ENCODE measurements at regions not wholly inside any gene's neighbourhood (a gene's known extent, or its start where the extent isn't known, plus 50 kb on each side); places are given as distances from the start of the nearest gene placed in this dataset.
A peak's percentile ranks its signal among the peaks of the same experiment; 100 is the strongest.

DNA sequence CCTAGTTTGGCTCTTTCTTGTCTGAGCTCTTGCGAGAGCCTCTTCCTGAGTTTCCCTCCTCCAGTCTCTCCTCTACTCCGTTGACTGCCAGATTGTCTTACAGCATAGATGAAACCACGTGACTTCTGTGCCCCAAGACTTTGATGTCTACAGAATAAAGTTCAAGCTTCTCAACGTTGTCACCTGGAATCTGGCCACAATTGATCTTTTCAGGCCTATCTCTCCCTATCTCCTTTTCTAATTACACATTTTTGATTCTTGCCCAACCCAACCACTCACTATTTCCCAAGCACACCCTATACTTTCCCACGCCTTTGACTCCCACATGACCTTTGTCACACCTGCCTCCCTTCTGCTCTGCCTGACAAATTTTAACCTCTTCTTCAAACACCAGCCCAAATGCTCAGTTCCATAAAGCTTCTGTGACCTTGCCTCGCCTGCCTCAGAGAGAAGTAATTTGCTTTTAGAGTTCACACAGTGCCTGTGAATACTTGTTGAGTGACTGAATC lies 52.4 kb upstream of the PMFBP1 start:
- ATAC-seq, result no peak
- H3K4me3 ChIP-seq, result no peak overlapping the region

More for the DNA sequence above, 52.4 kb upstream of the PMFBP1 start:
- Histone ChIP-seq H4K20me1 (replicated peaks; ENCODE audit: control insufficient read depth, insufficient read depth, low read length) (no peaks in the 10 kb centered on the region; the same call in 1 of the 2 replicates), H3K36me3 (ENCODE audit: control insufficient read depth, insufficient read depth, low read length) (no peaks in the 10 kb centered on the region), H3K9me1 (ENCODE audit: control insufficient read depth, insufficient read depth, low read length) (no peaks in the 10 kb centered on the region), H3K27ac (ENCODE audit: extremely low read depth, low read depth, low read length) (no peak overlapping the region), H3K27me3 (ENCODE audit: control insufficient read depth in 2 of 2, insufficient read depth in 2 of 2, low read length in 2 of 2) (peaks cover 0 to 3% of the 10 kb centered on the region in 2 experiments; a peak in 2 of 5 replicates), H3K9ac (ENCODE audit: insufficient read depth in 1 of 2, low read depth in 2 of 2, low read length in 2 of 2) (no peak overlapping the region), H3K79me2 (ENCODE audit: control insufficient read depth, insufficient read depth, low read length) (no peaks in the 10 kb centered on the region), H2AFZ (ENCODE audit: low read depth, low read length) (no peak overlapping the region), H3K9me3 (replicated peaks; ENCODE audit: control insufficient read depth, insufficient read depth, low read depth, low read length) (no peaks in the 10 kb centered on the region), H3K4me1 (replicated peaks in 1 of 2; ENCODE audit: control insufficient read depth in 2 of 2, insufficient read depth in 2 of 2, low read length in 2 of 2) (no peaks in the 10 kb centered on the region), H3K4me2 (ENCODE audit: insufficient read depth, low read length) (no peak overlapping the region)
- ChIA-PET CTCF (ENCODE audit: low intra/inter-chr PET ratio) (no interaction called here), POLR2A (no interaction called here)
- 0% methylated on average over 6 of the region's 6 CpGs for WGBS (ENCODE audit: insufficient coverage, low coverage, missing lambda C conversion rate)
- in situ Hi-C loops (cut with MboI) (no loop called here), intact Hi-C loops (cut with micrococcal nuclease) (loop anchor here (10.0 kb wide), 1 partner anchor 90 kb away; no protein-coding TSS in a partner anchor)
- no peak for FAIRE-seq
- DNase-seq (ENCODE audit: extremely low read depth in 1 of 4, low spot score in 3 of 4), result no peak
- 0 out of 2 replicates have a peak, but pooled peaks have one; percentile 5 for TF ChIP-seq CBFA2T2 (conservative IDR thresholded peaks at IDR 0.05)
- peak; percentile 74 for TF ChIP-seq RAD51 (IDR thresholded peaks at IDR 0.05; ENCODE audit: borderline replicate concordance, low read depth)
- TF ChIP-seq TOE1 (IDR thresholded peaks at IDR 0.05; ENCODE audit: borderline replicate concordance), result peak; percentile 52; the same call in 1 of the 2 replicates
- TF ChIP-seq TOE1 (CRISPR knock-in tag; IDR thresholded peaks at IDR 0.05; ENCODE audit: borderline replicate concordance, low read depth), result no peak
- no peak for TF ChIP-seq DIDO1 (tag; IDR thresholded peaks at IDR 0.05; ENCODE audit: low read depth)
- TF ChIP-seq, protein P1, sequence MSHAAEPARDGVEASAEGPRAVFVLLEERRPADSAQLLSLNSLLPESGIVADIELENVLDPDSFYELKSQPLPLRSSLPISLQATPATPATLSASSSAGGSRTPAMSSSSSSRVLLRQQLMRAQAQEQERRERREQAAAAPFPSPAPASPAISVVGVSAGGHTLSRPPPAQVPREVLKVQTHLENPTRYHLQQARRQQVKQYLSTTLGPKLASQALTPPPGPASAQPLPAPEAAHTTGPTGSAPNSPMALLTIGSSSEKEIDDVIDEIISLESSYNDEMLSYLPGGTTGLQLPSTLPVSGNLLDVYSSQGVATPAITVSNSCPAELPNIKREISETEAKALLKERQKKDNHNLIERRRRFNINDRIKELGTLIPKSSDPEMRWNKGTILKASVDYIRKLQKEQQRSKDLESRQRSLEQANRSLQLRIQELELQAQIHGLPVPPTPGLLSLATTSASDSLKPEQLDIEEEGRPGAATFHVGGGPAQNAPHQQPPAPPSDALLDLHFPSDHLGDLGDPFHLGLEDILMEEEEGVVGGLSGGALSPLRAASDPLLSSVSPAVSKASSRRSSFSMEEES (CRISPR knock-in tag; IDR thresholded peaks at IDR 0.05), result peak; percentile 83
- no TSS peak for BruUV-seq (replicated peaks)

All from K562 (cell line).